H9 (cell line): ENCODE measurements at regions not wholly inside any gene's neighbourhood (a gene's known extent, or its start where the extent isn't known, plus 50 kb on each side); places are given as distances from the start of the nearest gene placed in this dataset.

ENCODE experiments used
- DNase-seq: peaks from one replicate; pipeline ENCODE4 v3.0.0-alpha.2; 2017
- H2AFZ ChIP-seq: one replicate; pipeline ENCODE4 v1.6.1; 2013; ENCODE audit warnings: mild to moderate bottlenecking, low read length, control low read depth, moderate library complexity
- H2AK5ac ChIP-seq: 2 replicates; pipeline ENCODE4 v1.6.1; 2013; ENCODE audit warnings: low read length, control low read depth, mixed read lengths; ENCODE audit not compliant: insufficient read length
- H2BK120ac ChIP-seq: one replicate; pipeline ENCODE4 v1.6.1; 2013; ENCODE audit warnings: low read depth, mild to moderate bottlenecking, low read length, control low read depth, inconsistent platforms; ENCODE audit not compliant: poor library complexity, severe bottlenecking
- H2BK12ac ChIP-seq: 2 replicates; pipeline ENCODE4 v1.6.1; 2013; ENCODE audit warnings: low read length, control low read depth, mixed read lengths, low read depth; ENCODE audit not compliant: insufficient read length
- H2BK15ac ChIP-seq: 2 replicates; pipeline ENCODE4 v1.6.1; 2013; ENCODE audit warnings: low read depth, low read length, control low read depth
- H2BK20ac ChIP-seq: one replicate; pipeline ENCODE4 v1.6.1; 2013; ENCODE audit warnings: low read depth, mild to moderate bottlenecking, low read length, control low read depth, inconsistent platforms; ENCODE audit not compliant: poor library complexity, severe bottlenecking
- H2BK5ac ChIP-seq: 2 replicates; pipeline ENCODE4 v1.6.1; 2013; ENCODE audit warnings: low read length, control low read depth, mixed read lengths; ENCODE audit not compliant: insufficient read length
- H3K14ac ChIP-seq: 2 replicates; pipeline ENCODE4 v1.6.1; 2013; ENCODE audit warnings: low read length, control low read depth; ENCODE audit not compliant: insufficient read depth
- H3K18ac ChIP-seq: 2 replicates; pipeline ENCODE4 v1.6.1; 2013; ENCODE audit warnings: low read depth, mild to moderate bottlenecking, mixed read lengths, low read length, control low read depth; ENCODE audit not compliant: insufficient read length
- H3K23ac ChIP-seq: 2 replicates; pipeline ENCODE4 v1.6.1; 2013; ENCODE audit warnings: low read length, control low read depth, mixed read lengths, low read depth; ENCODE audit not compliant: insufficient read length
- H3K23me2 ChIP-seq: 2 replicates; pipeline ENCODE4 v1.6.1; 2013; ENCODE audit warnings: low read depth, mild to moderate bottlenecking, mixed read lengths, low read length, control low read depth; ENCODE audit not compliant: insufficient read length, poor library complexity, severe bottlenecking
- H3K27ac ChIP-seq: 2 replicates; pipeline ENCODE4 v1.5.1; 2013; ENCODE audit warnings: low read length, control low read depth, mixed read lengths, low read depth; ENCODE audit not compliant: insufficient read length
- H3K27me3 ChIP-seq: 2 replicates; pipeline ENCODE4 v1.6.1; 2013; ENCODE audit warnings: low read length, control low read depth, inconsistent platforms; ENCODE audit not compliant: insufficient read depth
- H3K4ac ChIP-seq: 2 replicates; pipeline ENCODE4 v1.6.1; 2013; ENCODE audit warnings: low read depth, mild to moderate bottlenecking, control low read depth, inconsistent platforms, low read length, moderate library complexity
- H3K4me1 ChIP-seq: 2 replicates; pipeline ENCODE4 v1.6.1; 2013; ENCODE audit warnings: low read length, control low read depth, inconsistent platforms; ENCODE audit not compliant: insufficient read depth
- H3K4me2 ChIP-seq: 2 replicates; pipeline ENCODE4 v1.6.1; 2013; ENCODE audit warnings: low read length, control low read depth, mixed read lengths; ENCODE audit not compliant: insufficient read length, insufficient read depth
- H3K56ac ChIP-seq: 2 replicates; pipeline ENCODE4 v1.6.1; 2013; ENCODE audit warnings: low read depth, mild to moderate bottlenecking, mixed read lengths, low read length, control low read depth; ENCODE audit not compliant: insufficient read length
- H3K79me1 ChIP-seq: 2 replicates; pipeline ENCODE4 v1.6.1; 2013; ENCODE audit warnings: low read depth, mild to moderate bottlenecking, moderate library complexity, low read length, control low read depth, inconsistent platforms; ENCODE audit not compliant: insufficient read depth, poor library complexity, severe bottlenecking
- H3K79me2 ChIP-seq: 2 replicates; pipeline ENCODE4 v1.6.1; 2013; ENCODE audit warnings: low read length, control low read depth, inconsistent platforms; ENCODE audit not compliant: insufficient read depth
- H3K9ac ChIP-seq: 2 replicates; pipeline ENCODE4 v1.6.1; 2013; ENCODE audit warnings: low read length, control low read depth, mixed read lengths; ENCODE audit not compliant: insufficient read length; ENCODE audit errors: extremely low read depth
- H3K9me3 ChIP-seq: one replicate; pipeline ENCODE4 v1.6.1; 2013; ENCODE audit warnings: low read depth, low read length, inconsistent platforms; ENCODE audit not compliant: control insufficient read depth
- H3T11ph ChIP-seq: one replicate; pipeline ENCODE4 v1.6.1; 2013; ENCODE audit warnings: mild to moderate bottlenecking, low read length, control low read depth, inconsistent platforms
- H4K20me1 ChIP-seq: one replicate; pipeline ENCODE4 v1.6.1; 2013; ENCODE audit not compliant: control insufficient read depth, insufficient read length, insufficient read depth
- H4K5ac ChIP-seq: 2 replicates; pipeline ENCODE4 v1.6.1; 2013; ENCODE audit warnings: low read depth, mild to moderate bottlenecking, mixed read lengths, low read length, control low read depth; ENCODE audit not compliant: insufficient read length
- H4K8ac ChIP-seq: replicated peaks from 2 replicates; pipeline ENCODE4 v1.6.1; 2013; ENCODE audit warnings: low read length, control low read depth, mixed read lengths, low read depth; ENCODE audit not compliant: insufficient read length
- H4K91ac ChIP-seq: 2 replicates; pipeline ENCODE4 v1.6.1; 2013; ENCODE audit warnings: low read depth, mild to moderate bottlenecking, moderate library complexity, mixed read lengths, low read length, control low read depth; ENCODE audit not compliant: insufficient read length
- H3K27ac Mint-ChIP-seq, 3 experiments: 2 replicates in 2 of 3; 3 replicates in 1 of 3; pipeline ENCODE4 v1.8.0; 2020 to 2021; ENCODE audit warnings: mixed read lengths in 3 of 3, mild to moderate bottlenecking in 1 of 3, moderate library complexity in 1 of 3
- H3K27me3 Mint-ChIP-seq: 2 replicates; pipeline ENCODE4 v1.8.0; 2021; ENCODE audit warnings: low read depth, mild to moderate bottlenecking, moderate library complexity, mixed read lengths
- H3K36me3 Mint-ChIP-seq, 3 experiments: 2 replicates in 2 of 3; 3 replicates in 1 of 3; pipeline ENCODE4 v1.8.0; 2020 to 2021; ENCODE audit warnings: low read depth in 3 of 3, mixed read lengths in 3 of 3; ENCODE audit not compliant: insufficient read depth in 1 of 3
- H3K4me1 Mint-ChIP-seq, 2 experiments: 2 replicates each; pipeline ENCODE4 v1.8.0; 2020; ENCODE audit warnings: mixed read lengths in 2 of 2
- H3K4me3 Mint-ChIP-seq, 2 experiments: 2 replicates in 1 of 2; 3 replicates in 1 of 2; pipeline ENCODE4 v1.8.0; 2020 to 2021; ENCODE audit warnings: mild to moderate bottlenecking in 2 of 2, mixed read lengths in 2 of 2, moderate library complexity in 1 of 2
- H3K9me3 Mint-ChIP-seq, 2 experiments: 2 replicates in 1 of 2; 3 replicates in 1 of 2; pipeline ENCODE4 v1.8.0; 2020; ENCODE audit warnings: mild to moderate bottlenecking in 2 of 2, mixed read lengths in 2 of 2, moderate library complexity in 1 of 2
- WGBS: extraction: QIAGEN DNeasy Blood & Tissue Kit; methylation state at CpG from one replicate; pipeline ENCODE4 v1.1.7; 2013; ENCODE audit warnings: missing lambda C conversion rate, low lambda C conversion rate, mixed read lengths; ENCODE audit not compliant: insufficient read length; ENCODE audit errors: extremely low coverage; 5-methylcytosine and 5-hydroxymethylcytosine counted together
- TF ChIP-seq, protein P1 (sequence below): fragments of 200-600 bp; sonication (generic); conservative IDR thresholded peaks from 3 replicates; pipeline ENCODE4 v1.8.0; 2021; ENCODE audit warnings: antibody characterized with exemption, mild to moderate bottlenecking

DNA sequence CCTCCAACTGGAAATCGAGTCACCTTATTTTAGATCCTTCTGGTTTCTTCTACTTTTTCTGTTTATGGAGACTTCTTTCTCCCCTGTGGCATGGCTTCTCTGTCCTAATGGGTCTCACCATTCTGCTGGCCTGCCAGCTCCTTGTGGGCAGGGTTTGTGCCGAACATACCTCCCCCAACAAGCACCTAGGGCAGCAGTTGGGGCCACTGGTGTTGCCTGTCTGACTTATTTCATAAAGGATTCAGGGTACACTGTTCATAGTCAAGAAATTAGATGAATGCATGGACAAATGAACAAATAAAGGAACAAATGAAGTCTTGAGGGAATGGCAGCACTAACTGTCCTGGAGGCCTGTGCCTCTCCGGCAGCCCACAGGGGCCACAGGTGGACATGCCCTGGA, 55.6 kb upstream of the DOCK1 start:
- Histone ChIP-seq H2BK15ac (no peak overlapping the region), H4K5ac (no peak overlapping the region), H3K4ac (no peak overlapping the region), H3K18ac (no peak overlapping the region), H3K9me3 (no peaks in the 10 kb centered on the region), H4K91ac (no peak overlapping the region), H3K4me1 (no peaks in the 10 kb centered on the region), H4K20me1 (no peaks in the 10 kb centered on the region), H2AFZ (no peak overlapping the region), H3K4me2 (no peak overlapping the region), H2BK120ac (no peak overlapping the region), H3K27me3 (no peaks in the 10 kb centered on the region), H3K79me1 (no peaks in the 10 kb centered on the region), H2AK5ac (no peak overlapping the region), H3K79me2 (no peaks in the 10 kb centered on the region), H3K23me2 (no peaks in the 10 kb centered on the region), H3K14ac (no peak overlapping the region), H2BK12ac (no peak overlapping the region), H2BK5ac (no peak overlapping the region), H3K9ac (no peak overlapping the region), H2BK20ac (no peak overlapping the region), H4K8ac (no peak overlapping the region), H3K56ac (no peak overlapping the region), H3T11ph (no peak overlapping the region), H3K27ac (no peak overlapping the region), H3K23ac (no peak overlapping the region)
- no CpG with 5 or more reads among the region's 3 CpGs for WGBS
- no peak for DNase-seq
- no peak overlapping the region for H3K4me3 Mint-ChIP-seq
- 0 out of 4 replicates have a peak, but pooled peaks cover 0 to 3% of the 10 kb centered on the region in 2 experiments for H3K4me1 Mint-ChIP-seq
- H3K27me3 Mint-ChIP-seq = no peaks in the 10 kb centered on the region
- H3K27ac Mint-ChIP-seq = no peak overlapping the region; a peak in 1 of 7 replicates
- no peaks in the 10 kb centered on the region for H3K9me3 Mint-ChIP-seq
- no peaks in the 10 kb centered on the region for H3K36me3 Mint-ChIP-seq
- TF ChIP-seq, protein P1, sequence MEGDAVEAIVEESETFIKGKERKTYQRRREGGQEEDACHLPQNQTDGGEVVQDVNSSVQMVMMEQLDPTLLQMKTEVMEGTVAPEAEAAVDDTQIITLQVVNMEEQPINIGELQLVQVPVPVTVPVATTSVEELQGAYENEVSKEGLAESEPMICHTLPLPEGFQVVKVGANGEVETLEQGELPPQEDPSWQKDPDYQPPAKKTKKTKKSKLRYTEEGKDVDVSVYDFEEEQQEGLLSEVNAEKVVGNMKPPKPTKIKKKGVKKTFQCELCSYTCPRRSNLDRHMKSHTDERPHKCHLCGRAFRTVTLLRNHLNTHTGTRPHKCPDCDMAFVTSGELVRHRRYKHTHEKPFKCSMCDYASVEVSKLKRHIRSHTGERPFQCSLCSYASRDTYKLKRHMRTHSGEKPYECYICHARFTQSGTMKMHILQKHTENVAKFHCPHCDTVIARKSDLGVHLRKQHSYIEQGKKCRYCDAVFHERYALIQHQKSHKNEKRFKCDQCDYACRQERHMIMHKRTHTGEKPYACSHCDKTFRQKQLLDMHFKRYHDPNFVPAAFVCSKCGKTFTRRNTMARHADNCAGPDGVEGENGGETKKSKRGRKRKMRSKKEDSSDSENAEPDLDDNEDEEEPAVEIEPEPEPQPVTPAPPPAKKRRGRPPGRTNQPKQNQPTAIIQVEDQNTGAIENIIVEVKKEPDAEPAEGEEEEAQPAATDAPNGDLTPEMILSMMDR = no peak
